ENCODE measurements at regions not wholly inside any gene's neighbourhood (a gene's known extent, or its start where the extent isn't known, plus 50 kb on each side); places are given as distances from the start of the nearest gene placed in this dataset.

GRCh38 chr4:125794989-125795388 is 480.2 kb downstream of the FAT4 start:
- TF ChIP-seq, protein P1, sequence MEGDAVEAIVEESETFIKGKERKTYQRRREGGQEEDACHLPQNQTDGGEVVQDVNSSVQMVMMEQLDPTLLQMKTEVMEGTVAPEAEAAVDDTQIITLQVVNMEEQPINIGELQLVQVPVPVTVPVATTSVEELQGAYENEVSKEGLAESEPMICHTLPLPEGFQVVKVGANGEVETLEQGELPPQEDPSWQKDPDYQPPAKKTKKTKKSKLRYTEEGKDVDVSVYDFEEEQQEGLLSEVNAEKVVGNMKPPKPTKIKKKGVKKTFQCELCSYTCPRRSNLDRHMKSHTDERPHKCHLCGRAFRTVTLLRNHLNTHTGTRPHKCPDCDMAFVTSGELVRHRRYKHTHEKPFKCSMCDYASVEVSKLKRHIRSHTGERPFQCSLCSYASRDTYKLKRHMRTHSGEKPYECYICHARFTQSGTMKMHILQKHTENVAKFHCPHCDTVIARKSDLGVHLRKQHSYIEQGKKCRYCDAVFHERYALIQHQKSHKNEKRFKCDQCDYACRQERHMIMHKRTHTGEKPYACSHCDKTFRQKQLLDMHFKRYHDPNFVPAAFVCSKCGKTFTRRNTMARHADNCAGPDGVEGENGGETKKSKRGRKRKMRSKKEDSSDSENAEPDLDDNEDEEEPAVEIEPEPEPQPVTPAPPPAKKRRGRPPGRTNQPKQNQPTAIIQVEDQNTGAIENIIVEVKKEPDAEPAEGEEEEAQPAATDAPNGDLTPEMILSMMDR (IDR thresholded peaks at IDR 0.05 in 8 of 11, conservative IDR thresholded peaks at IDR 0.05 in 3 of 11): no peak
- TF ChIP-seq POLR2A (IDR thresholded peaks at IDR 0.05): no peak

All from spleen (tissue), 7 donors.